ENCODE measurements at regions not wholly inside any gene's neighbourhood (a gene's known extent, or its start where the extent isn't known, plus 50 kb on each side); places are given as distances from the start of the nearest gene placed in this dataset.

GRCh38 chr3:187987187-187987586, 166.8 kb upstream of the LPP start:
- no peak for TF ChIP-seq POLR2A (IDR thresholded peaks at IDR 0.05; ENCODE audit: low read depth, low read length)
- no peak for TF ChIP-seq POLR2AphosphoS5 (IDR thresholded peaks at IDR 0.05; ENCODE audit: low read depth, low read length)
- no peak for TF ChIP-seq TAF1 (IDR thresholded peaks at IDR 0.05; ENCODE audit: borderline replicate concordance, low read depth, low read length)
